ENCODE measurements at regions not wholly inside any gene's neighbourhood (a gene's known extent, or its start where the extent isn't known, plus 50 kb on each side); places are given as distances from the start of the nearest gene placed in this dataset.
"Not testable (repeated sequence)": the region's sequence is repeated elsewhere in the genome, so short reads cannot be mapped to it uniquely, and the experiment has no call there.

- TF ChIP-seq CTCF, POLR2A, EP300 (IDR thresholded peaks at IDR 0.05): not testable (repeated sequence)
These were observed 489.9 kb upstream of the IMPG1 start for GRCh38 chr6:76562371-76562770.
